ENCODE measurements at regions not wholly inside any gene's neighbourhood (a gene's known extent, or its start where the extent isn't known, plus 50 kb on each side); places are given as distances from the start of the nearest gene placed in this dataset.

DNA sequence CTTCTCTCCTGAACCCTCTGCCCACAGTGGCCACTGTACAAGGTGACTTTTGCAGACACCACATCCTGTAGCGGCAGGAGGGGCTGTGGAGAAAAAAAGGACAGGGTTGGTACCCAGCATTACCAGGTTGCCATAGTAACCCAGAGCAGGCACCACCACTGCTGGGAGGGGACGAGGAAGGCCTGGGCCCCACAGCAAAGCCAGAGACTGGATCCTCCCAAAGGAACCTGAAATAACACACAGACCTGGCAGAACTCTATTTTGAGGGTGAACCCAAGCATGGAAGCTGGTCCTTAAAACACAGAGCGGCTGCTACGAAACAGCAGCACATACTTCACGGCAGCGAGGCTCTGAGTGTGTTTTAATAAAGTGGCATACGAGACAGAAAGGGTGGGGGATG, 380.6 kb downstream of the CTTN start:
- TF ChIP-seq, protein P1, sequence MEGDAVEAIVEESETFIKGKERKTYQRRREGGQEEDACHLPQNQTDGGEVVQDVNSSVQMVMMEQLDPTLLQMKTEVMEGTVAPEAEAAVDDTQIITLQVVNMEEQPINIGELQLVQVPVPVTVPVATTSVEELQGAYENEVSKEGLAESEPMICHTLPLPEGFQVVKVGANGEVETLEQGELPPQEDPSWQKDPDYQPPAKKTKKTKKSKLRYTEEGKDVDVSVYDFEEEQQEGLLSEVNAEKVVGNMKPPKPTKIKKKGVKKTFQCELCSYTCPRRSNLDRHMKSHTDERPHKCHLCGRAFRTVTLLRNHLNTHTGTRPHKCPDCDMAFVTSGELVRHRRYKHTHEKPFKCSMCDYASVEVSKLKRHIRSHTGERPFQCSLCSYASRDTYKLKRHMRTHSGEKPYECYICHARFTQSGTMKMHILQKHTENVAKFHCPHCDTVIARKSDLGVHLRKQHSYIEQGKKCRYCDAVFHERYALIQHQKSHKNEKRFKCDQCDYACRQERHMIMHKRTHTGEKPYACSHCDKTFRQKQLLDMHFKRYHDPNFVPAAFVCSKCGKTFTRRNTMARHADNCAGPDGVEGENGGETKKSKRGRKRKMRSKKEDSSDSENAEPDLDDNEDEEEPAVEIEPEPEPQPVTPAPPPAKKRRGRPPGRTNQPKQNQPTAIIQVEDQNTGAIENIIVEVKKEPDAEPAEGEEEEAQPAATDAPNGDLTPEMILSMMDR (IDR thresholded peaks at IDR 0.05) = no peak
- no peak for TF ChIP-seq ZFX (IDR thresholded peaks at IDR 0.05; ENCODE audit: borderline replicate concordance)
